ENCODE measurements at regions not wholly inside any gene's neighbourhood (a gene's known extent, or its start where the extent isn't known, plus 50 kb on each side); places are given as distances from the start of the nearest gene placed in this dataset.

GRCh38 chr3:70409018-70409417 lies 96.6 kb upstream of the MDFIC2 start:
- H3K9ac ChIP-seq (ENCODE audit: insufficient read depth in 1 of 2, low read length in 2 of 2), result no peak overlapping the region
- H3K36me3 ChIP-seq (ENCODE audit: control insufficient read depth in 4 of 4, insufficient read depth in 4 of 4, low read length in 4 of 4), result no peaks in the 10 kb centered on the region
- H3K27ac ChIP-seq (ENCODE audit: low read depth in 1 of 2, low read length in 1 of 2), result no peak overlapping the region
- H3K4me1 ChIP-seq (ENCODE audit: control insufficient read depth in 5 of 5, insufficient read depth in 5 of 5, low read length in 5 of 5), result no peaks in the 10 kb centered on the region
- no peak overlapping the region for H3K4me3 ChIP-seq
- no peak for TF ChIP-seq CTCF (IDR thresholded peaks at IDR 0.05; ENCODE audit: control extremely low read depth, extremely low read depth)
- H3K9me3 ChIP-seq (ENCODE audit: control insufficient read depth in 4 of 4, insufficient read depth in 3 of 4, low read length in 3 of 4), result no peaks in the 10 kb centered on the region
- ATAC-seq (ENCODE audit: insufficient read depth, low FRiP score) (no peak), DNase-seq (no peak)
- no peaks in the 10 kb centered on the region for H3K27me3 ChIP-seq (ENCODE audit: control insufficient read depth in 3 of 3, insufficient read depth in 3 of 3, low read length in 2 of 3)
- 91 to 92% methylated on average over 2 of the region's 2 CpGs for WGBS, 2 donors

DNA sequence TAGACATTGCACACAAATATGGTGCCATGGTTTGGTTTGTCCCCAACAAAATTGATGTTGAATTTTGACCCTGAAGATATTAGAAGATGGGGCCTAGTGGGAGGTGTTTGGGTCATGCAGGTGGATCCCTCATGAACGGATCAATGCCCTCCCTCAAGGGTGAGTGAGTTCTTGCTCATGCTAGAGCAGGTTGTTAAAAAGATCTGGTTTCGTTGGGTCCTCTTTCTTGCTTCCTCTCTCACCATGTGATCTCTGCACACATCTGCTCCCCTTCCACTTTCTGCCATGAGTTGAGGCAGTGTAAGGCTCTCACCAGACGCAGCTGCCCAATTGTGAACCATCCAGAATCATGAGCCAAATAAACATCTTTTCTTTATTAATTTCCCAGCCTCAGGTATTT lies 87.8 kb upstream of the MDFIC2 start:
- Histone ChIP-seq H3K9ac (ENCODE audit: insufficient read depth in 1 of 2, low read length in 2 of 2) (no peak overlapping the region), H3K27ac (ENCODE audit: low read depth in 1 of 2, low read length in 1 of 2) (no peak overlapping the region), H3K27me3 (ENCODE audit: control insufficient read depth in 3 of 3, insufficient read depth in 3 of 3, low read length in 2 of 3) (no peaks in the 10 kb centered on the region), H3K4me3 (no peak overlapping the region), H3K4me1 (ENCODE audit: control insufficient read depth in 5 of 5, insufficient read depth in 5 of 5, low read length in 5 of 5) (no peaks in the 10 kb centered on the region), H3K36me3 (ENCODE audit: control insufficient read depth in 4 of 4, insufficient read depth in 4 of 4, low read length in 4 of 4) (no peaks in the 10 kb centered on the region), H3K9me3 (ENCODE audit: control insufficient read depth in 4 of 4, insufficient read depth in 3 of 4, low read length in 3 of 4) (no peaks in the 10 kb centered on the region)
- DNase-seq (no peak), ATAC-seq (ENCODE audit: insufficient read depth, low FRiP score) (no peak)
- no peak for TF ChIP-seq CTCF (IDR thresholded peaks at IDR 0.05; ENCODE audit: control extremely low read depth, extremely low read depth)
- 86 to 88% methylated on average over 3 of the region's 3 CpGs for WGBS, 2 donors

DNA sequence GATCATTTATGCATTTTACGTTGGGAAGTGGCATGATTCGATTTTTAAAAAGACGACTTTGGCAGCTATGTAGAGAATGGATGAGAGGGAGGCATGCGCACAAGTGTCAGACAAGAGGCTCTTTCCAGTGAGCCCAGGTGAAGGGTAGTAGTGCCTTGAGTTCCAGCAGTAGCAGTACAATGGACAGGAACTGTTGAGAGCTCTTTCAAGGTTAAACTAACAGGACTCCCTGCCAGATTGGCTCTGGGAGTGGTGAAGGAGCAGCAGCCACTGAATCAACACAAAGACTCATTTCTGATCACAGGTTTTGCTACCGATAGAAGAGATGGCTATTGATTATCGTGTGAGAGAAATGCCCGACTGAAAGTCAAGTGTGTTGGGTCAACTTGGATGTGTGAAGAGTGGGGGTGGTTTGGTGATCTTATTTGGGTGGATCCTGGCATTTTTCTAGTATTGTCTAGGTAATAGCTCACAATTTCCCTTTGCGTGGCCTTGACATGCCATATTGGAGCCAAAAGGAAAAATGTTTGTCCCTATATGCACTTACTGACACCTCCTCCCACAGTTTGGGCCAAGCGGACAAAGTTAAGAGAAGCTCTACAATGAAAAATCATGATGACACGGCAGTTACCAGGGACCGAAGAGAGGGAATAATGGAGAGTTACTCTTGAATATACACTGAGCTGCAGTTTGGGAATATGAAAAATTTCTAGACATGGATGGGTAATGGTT lies 81.6 kb upstream of the MDFIC2 start:
- peak in 1 of 3 donors; percentile 5 for DNase-seq
- ATAC-seq (ENCODE audit: insufficient read depth, low FRiP score), result no peak
- no peaks in the 10 kb centered on the region for H3K36me3 ChIP-seq (ENCODE audit: control insufficient read depth in 4 of 4, insufficient read depth in 4 of 4, low read length in 4 of 4)
- peaks cover 0 to 3% (median 0%) of the 10 kb centered on the region in 4 donors for H3K9me3 ChIP-seq (ENCODE audit: control insufficient read depth in 4 of 4, insufficient read depth in 3 of 4, low read length in 3 of 4)
- no peaks in the 10 kb centered on the region for H3K4me1 ChIP-seq (ENCODE audit: control insufficient read depth in 5 of 5, insufficient read depth in 5 of 5, low read length in 5 of 5)
- TF ChIP-seq CTCF (IDR thresholded peaks at IDR 0.05; ENCODE audit: control extremely low read depth, extremely low read depth), result no peak
- H3K4me3 ChIP-seq, result no peak overlapping the region
- H3K27ac ChIP-seq (ENCODE audit: low read depth in 1 of 2, low read length in 1 of 2), result no peak overlapping the region
- H3K27me3 ChIP-seq (ENCODE audit: control insufficient read depth in 3 of 3, insufficient read depth in 3 of 3, low read length in 2 of 3), result no peaks in the 10 kb centered on the region
- H3K9ac ChIP-seq (ENCODE audit: insufficient read depth in 1 of 2, low read length in 2 of 2), result no peak overlapping the region
- whole genome bisulfite sequencing, 2 donors, result 85 to 90% methylated on average over 11 of the region's 11 CpGs

DNA sequence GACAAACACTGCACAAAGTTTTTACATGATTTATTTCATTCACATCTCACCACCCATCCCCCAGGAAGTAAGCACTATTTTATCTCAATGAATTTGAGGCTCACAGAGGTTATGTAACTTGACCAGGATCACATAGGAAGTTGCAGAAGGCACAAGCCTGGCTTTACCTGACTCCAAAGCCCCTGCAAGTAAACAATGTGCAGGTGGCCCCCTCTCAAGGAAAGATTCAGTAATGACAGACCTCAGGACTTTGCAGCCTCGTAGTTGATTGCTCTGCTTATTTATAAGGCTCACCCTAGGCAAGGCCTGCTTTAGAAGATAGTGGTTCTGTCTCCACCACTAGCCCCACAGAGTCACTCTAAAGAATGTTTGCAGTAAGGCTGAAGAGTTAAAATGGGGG lies 79.8 kb upstream of the MDFIC2 start:
- 42 to 49% methylated on average over 1 of the region's 1 CpG for WGBS, 2 donors
- Histone ChIP-seq H3K9ac (ENCODE audit: insufficient read depth in 1 of 2, low read length in 2 of 2) (no peak overlapping the region), H3K4me1 (ENCODE audit: control insufficient read depth in 5 of 5, insufficient read depth in 5 of 5, low read length in 5 of 5) (no peaks in the 10 kb centered on the region), H3K4me3 (no peak overlapping the region), H3K27ac (ENCODE audit: low read depth in 1 of 2, low read length in 1 of 2) (no peak overlapping the region), H3K27me3 (ENCODE audit: control insufficient read depth in 3 of 3, insufficient read depth in 3 of 3, low read length in 2 of 3) (no peaks in the 10 kb centered on the region), H3K36me3 (ENCODE audit: control insufficient read depth in 4 of 4, insufficient read depth in 4 of 4, low read length in 4 of 4) (no peaks in the 10 kb centered on the region), H3K9me3 (ENCODE audit: control insufficient read depth in 4 of 4, insufficient read depth in 3 of 4, low read length in 3 of 4) (peaks cover 0 to 3% (median 0%) of the 10 kb centered on the region in 4 donors)
- no peak for DNase-seq
- TF ChIP-seq CTCF (IDR thresholded peaks at IDR 0.05; ENCODE audit: control extremely low read depth, extremely low read depth), result no peak
- no peak for ATAC-seq (ENCODE audit: insufficient read depth, low FRiP score)

Measured in lung (tissue), 11 donors.